Midbrain (tissue), 1 donor: ENCODE measurements at regions not wholly inside any gene's neighbourhood (a gene's known extent, or its start where the extent isn't known, plus 50 kb on each side); places are given as distances from the start of the nearest gene placed in this dataset.

ENCODE experiments used
- DNase-seq: peaks from one replicate; lab custom pipeline; 2025; lab: John Stamatoyannopoulos, UW

- DNase-seq = no peak
These were observed 170.9 kb downstream of the SLC6A15 start for GRCh38 chr12:84741692-84742091.

- no peak for DNase-seq
These were observed 171.6 kb downstream of the SLC6A15 start for GRCh38 chr12:84741031-84741430.

GRCh38 chr12:84740602-84741001 is 172.0 kb downstream of the SLC6A15 start:
- no peak for DNase-seq

GRCh38 chr12:84738481-84738972 is 174.1 kb downstream of the SLC6A15 start:
- DNase-seq = no peak

GRCh38 chr12:84732828-84733340 is 179.7 kb downstream of the SLC6A15 start:
- no peak for DNase-seq

- no peak for DNase-seq
These were observed 181.9 kb downstream of the SLC6A15 start for GRCh38 chr12:84730561-84731162.

GRCh38 chr12:84727961-84728360 is 184.6 kb downstream of the SLC6A15 start:
- DNase-seq = no peak

- DNase-seq = no peak
These were observed 185.8 kb downstream of the SLC6A15 start for GRCh38 chr12:84726780-84727179.

- DNase-seq = no peak
These were observed 188.6 kb downstream of the SLC6A15 start for GRCh38 chr12:84723988-84724387.

- no peak for DNase-seq
These were observed 192.6 kb downstream of the SLC6A15 start for GRCh38 chr12:84719997-84720396.

GRCh38 chr12:84718906-84719305 is 193.7 kb downstream of the SLC6A15 start:
- DNase-seq = no peak

- DNase-seq = no peak
These were observed 199.9 kb downstream of the SLC6A15 start for GRCh38 chr12:84712747-84713146.

- DNase-seq = no peak
These were observed 206.2 kb downstream of the SLC6A15 start for GRCh38 chr12:84706374-84706773.

GRCh38 chr12:84704856-84705255 is 207.7 kb downstream of the SLC6A15 start:
- DNase-seq = no peak

GRCh38 chr12:84702001-84702400 is 210.6 kb downstream of the SLC6A15 start:
- no peak for DNase-seq

GRCh38 chr12:84701041-84701440 is 211.6 kb downstream of the SLC6A15 start:
- DNase-seq = no peak

GRCh38 chr12:84698576-84699333 is 213.8 kb downstream of the SLC6A15 start:
- no peak for DNase-seq

- no peak for DNase-seq
These were observed 215.6 kb downstream of the SLC6A15 start for GRCh38 chr12:84696908-84697540.

GRCh38 chr12:84696281-84696680 is 216.3 kb downstream of the SLC6A15 start:
- DNase-seq = no peak

- DNase-seq = no peak
These were observed 218.5 kb downstream of the SLC6A15 start for GRCh38 chr12:84694116-84694515.

- no peak for DNase-seq
These were observed 220.5 kb downstream of the SLC6A15 start for GRCh38 chr12:84692071-84692470.

GRCh38 chr12:84691266-84691665 is 221.3 kb downstream of the SLC6A15 start:
- DNase-seq = no peak

GRCh38 chr12:84689638-84690037 is 223.0 kb downstream of the SLC6A15 start:
- no peak for DNase-seq
